ENCODE measurements at regions not wholly inside any gene's neighbourhood (a gene's known extent, or its start where the extent isn't known, plus 50 kb on each side); places are given as distances from the start of the nearest gene placed in this dataset.
"Not testable (repeated sequence)": the region's sequence is repeated elsewhere in the genome, so short reads cannot be mapped to it uniquely, and the experiment has no call there.

DNA sequence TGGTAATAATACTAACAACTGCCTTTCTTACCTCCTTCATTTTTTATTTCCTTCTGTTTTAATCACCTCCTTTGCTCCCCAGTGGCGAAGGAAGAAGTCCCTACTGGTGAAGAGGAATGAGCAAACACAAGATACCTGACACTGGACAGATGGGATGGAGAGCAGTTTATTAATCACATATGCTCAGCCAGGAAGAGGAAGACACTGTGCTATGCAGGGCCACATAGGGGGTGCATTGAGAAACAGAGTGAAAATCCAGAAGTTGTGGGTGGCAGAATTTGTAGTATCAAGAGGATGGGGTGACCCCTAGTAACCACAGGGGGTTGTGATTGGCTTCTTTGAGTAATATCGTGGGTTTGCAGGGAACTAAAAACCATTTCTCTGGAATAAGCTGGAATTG, 1041.9 kb downstream of the OTOL1 start:
- no peak for DNase-seq (ENCODE audit: low read depth)

DNA sequence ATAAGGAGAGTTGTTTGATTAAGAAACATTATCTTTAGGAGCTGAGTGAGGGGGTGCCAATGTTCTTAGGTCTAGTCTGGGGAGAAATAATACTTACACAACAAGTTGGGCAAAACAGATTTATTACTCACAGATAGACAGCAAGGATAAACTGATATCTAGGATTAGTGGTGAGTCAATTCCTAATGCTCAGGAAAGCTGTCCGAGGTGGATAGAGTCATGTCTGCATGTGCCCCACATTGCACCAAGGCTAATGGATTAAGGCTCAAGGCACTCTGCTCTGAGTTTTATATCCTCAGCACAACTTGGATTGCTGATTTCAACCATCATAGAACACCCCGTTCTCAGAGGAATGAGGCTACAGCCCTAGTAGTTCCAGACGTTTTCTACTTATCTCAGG, 1042.3 kb downstream of the OTOL1 start:
- DNase-seq (ENCODE audit: low read depth), result no peak

DNA sequence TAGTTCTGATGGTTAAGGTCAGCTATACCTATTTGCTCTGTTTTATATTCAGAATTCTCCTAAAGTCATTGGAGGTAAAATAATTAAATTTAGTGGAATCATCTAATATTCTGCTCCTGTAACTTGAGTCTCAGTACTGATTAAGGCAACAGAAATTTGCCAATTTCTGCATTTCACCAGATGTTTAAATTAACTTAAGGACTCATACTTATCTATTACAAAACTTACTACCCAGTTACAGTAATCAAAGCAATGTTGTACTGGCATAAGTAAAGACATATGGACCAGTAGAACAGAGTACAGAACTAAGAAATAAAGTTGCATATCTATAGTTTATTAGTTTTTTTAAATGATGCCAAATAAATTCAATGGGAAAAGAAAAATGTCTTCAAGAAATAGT, 1043.8 kb downstream of the OTOL1 start:
- DNase-seq (ENCODE audit: low read depth), result no peak

DNA sequence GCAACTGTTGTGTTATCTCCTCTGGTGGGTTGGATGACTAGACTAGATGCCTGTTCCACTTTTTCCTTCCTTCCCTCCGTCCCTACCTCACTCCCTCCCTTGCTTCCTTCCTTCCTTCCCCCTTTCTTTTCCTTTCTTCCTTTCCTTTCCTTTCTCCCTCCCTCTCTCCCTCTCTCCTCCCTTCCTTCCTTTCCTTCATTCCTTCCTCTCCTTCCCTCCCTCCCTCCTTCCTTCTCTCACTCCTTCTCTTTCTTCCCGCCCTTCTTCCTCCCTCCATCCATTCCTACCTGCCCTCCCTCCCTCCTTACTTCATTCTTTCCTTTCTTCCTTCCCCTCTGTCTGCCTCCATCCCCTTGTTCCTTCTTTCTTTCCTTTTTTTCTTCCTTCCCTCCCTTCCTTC, 1045.3 kb downstream of the OTOL1 start:
- no peak for DNase-seq (ENCODE audit: low read depth)

DNA sequence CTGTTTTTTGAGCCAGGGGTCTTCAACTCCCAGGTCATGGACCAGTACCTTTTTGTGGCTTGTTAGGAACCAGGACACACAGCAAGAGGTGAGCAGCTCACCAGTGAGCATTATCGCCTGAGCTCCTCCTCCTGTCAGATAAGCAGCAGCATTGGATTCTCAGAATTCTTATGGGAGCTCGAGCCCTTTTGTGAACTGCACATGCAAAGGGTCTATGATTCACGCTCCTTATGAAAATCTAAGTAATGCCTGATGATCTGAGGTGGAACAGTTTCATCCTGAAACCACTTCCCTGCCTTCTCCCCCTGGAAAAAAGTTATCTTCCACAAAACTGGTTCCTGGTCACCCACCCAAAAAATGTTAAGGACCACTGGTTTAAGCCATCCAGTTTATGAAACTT, 1047.6 kb downstream of the OTOL1 start:
- no peak for DNase-seq (ENCODE audit: low read depth)

DNA sequence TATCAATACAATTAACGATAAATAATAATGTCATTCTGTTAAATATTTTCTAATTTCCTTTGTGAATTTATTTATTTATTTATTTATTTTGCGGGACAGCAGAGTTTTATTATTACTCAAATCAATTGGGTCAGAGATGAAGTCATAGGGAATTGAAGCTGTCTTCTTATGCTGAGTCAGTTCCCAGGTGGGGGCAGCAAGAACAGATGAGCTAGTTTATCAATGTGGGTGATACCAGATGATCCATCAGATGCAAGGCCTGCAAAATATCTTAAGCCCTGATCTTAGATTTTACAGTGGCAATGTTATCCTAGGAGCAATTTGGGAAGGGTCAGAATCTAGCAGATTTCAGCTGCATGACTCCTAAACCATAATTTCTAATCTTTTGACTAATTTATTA, 1050.3 kb downstream of the OTOL1 start:
- DNase-seq (ENCODE audit: low read depth), result no peak

DNA sequence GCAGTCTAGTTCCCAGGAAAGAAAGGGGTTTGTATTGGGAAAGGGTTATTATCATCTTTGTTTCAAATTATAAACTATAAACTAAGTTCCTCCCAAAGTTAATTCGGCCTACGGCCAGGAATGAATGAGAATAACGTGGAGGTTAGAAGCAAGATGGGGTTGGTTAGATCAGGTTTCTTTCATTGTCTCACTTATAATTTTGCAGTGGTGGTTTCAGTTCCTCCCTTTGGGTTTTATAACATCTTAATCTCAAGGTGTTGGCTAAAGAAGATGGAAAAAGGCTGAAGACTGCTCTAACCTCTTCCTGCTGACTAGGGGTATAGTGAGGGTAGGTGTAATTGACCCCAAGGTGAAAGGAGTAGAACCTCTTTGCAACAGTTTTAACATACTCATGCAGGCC, 1050.7 kb downstream of the OTOL1 start:
- DNase-seq (ENCODE audit: low read depth), result no peak

DNA sequence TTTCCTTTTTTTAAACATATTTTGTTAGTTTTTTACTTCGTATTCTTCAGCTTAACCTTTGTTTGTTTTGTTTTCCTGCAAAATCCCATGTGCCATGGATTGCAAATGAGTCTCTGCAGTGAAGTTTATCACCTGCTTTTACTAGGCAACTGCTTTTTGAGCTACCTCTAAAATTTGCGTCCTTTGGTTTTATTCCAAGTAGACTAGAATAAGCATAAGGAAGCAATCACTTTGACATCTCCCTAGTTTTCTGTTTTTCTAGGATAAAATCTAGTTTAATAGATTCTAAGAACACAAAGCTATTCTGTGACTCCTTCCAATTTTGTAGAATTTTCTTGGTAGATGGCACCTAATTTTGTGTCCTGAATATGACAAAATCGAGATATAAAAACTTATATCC, 1059.2 kb downstream of the OTOL1 start:
- no peak for DNase-seq (ENCODE audit: low read depth)

DNA sequence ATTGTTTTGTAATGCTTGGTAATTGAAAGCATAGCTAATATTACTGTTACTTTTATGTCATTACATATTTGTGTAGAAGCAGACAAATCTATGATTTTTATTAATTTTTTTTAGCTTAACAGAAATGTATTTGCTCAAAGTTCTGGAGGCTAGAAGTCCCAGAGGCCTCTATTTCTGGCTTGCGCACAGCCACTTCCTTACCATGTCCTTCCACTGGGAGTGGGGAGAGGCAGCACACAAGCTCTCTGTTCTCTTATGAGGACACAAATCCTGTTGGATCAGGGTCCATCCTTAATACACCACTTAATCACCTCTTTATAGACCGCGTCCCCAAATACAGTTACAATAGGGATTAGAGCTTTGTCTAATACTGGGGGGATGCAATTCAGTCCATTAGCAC, 1061.4 kb downstream of the OTOL1 start:
- no peak for DNase-seq (ENCODE audit: low read depth)

DNA sequence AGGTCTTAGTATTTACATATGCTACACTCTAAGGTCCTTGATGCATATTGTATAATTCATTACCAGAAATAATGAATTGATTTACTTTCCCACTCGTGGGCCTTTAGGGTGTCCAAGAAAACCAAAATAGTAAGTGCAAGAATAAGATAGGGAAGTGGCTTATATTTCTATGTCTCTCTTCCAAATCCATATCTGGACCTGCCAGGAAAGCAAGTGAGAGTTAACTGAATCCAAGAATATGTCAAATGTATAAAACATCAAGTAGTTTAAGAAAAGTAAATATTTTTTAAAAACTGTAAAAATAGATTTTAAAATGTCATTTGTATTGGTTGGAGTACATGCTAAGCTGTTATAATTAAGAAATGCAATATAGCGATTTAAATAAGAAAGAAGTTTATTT, 1072.1 kb downstream of the OTOL1 start:
- no peak for DNase-seq (ENCODE audit: low read depth)

DNA sequence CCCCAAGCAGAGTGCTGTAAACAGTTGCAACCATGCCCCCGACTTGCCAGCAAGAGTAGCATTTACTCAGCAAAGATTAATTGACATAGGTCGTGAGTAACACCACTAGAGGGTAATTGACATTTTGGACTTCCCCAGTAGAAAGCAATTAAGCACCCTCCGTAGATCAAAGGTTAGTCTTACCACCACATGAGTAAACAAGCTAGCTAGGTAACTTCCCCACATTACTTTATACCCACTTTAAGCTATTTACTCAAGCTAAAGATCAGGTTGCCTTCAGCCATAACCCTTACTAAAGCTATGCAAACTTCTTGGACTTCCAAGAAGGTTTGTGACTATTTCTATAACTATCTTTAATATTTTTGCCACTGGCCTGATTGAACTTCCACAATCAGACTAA, 1072.7 kb downstream of the OTOL1 start:
- peak; percentile 76 for DNase-seq (ENCODE audit: low read depth)

DNA sequence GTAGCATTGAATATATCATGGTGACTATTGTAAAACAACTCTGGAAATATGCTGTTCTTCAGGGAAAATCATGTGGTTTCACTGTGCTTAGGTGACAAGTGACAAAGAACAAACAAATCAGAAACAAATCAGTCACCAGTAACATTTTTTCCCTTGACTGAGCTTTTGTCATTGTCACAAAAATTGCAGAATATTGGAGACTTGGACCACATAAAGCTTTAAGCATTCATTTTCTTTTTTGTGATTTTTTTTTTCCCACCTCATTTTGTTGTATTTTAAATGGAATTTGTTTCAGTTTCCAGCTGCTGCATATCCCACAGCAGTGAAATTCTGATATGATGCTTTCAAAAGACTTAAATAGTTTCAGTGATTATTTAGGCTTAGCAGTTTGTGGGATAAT, 1088.4 kb downstream of the OTOL1 start:
- DNase-seq (ENCODE audit: low read depth), result no peak

DNA sequence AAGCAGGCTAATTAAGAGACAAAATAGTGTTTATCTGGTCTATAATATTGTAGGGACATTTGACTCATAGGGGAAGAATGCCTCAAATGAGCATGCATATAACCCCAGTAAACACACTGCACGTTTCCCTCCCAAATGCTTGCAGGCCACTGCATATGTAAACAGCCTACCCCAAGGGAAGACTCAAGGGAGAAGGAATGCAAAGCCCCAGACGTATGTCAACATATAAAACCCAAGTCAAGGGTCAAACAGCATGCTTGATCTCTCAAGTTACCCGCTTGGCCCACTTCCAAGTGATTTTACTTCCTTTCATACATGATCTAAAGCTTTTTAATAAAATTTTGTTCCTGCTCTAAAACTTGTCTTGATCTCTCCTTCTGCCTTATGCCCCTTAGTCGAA, 1090.0 kb downstream of the OTOL1 start:
- DNase-seq (ENCODE audit: low read depth), result no peak

DNA sequence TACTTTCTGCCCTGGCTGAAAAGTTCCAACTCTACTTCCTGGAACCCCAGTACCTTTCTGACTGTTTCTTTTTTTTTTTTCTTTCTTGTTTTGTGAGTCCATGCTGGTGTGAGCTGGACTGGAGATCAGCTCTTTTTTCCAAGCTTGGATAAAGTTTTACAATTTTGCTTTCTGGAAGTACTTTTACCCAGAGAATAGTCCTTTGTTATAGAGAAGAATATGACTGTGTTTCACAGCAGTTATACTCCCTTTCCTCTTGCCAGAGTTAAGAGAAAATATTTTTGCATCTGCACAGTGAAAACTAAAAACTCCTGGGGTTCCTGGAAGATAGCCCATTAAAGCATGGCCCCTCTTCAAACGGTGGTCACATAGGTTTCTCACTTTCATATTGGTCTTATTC, 1100.6 kb downstream of the OTOL1 start:
- DNase-seq (ENCODE audit: low read depth), result no peak

DNA sequence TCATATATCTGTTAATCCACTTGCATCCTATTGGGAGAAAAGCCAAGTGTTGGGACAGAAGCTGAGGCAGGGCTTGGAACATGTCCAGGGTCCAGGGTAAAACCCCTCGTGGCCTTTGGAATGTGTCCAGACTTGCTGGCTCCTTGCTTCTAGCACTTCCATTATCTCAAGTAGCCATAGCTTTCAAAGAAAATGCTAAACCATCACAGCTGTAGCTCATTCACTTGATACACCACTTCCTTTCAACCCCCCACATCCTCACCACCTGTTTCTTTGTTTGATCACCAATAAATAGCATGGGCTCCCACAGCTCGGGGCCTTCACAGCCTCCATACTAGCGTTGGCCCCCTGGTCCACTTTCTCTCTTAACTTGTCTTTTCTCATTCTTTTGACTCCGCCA, 1101.9 kb downstream of the OTOL1 start:
- DNase-seq (ENCODE audit: low read depth), result peak; percentile 27

DNA sequence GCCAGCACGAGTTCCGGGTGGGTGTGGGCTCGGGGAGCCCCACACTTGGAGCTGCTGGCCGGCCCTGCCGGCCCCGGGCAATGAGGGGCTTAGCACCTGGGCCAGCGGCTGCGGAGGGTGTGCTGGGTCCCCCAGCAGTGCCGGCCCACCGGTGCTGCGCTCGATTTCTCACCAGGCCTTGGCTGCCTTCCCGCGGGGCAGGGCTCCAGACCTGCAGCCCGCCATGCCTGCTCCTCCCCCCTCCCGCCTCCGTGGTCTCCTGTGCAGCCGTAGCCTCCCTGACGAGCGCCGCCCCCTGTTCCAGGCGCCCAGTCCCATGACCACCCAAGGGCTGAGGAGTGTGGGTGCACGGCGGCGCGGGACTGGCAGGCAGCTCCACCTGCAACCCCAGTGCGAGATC, 1103.1 kb downstream of the OTOL1 start:
- DNase-seq (ENCODE audit: low read depth), result not testable (repeated sequence)

DNA sequence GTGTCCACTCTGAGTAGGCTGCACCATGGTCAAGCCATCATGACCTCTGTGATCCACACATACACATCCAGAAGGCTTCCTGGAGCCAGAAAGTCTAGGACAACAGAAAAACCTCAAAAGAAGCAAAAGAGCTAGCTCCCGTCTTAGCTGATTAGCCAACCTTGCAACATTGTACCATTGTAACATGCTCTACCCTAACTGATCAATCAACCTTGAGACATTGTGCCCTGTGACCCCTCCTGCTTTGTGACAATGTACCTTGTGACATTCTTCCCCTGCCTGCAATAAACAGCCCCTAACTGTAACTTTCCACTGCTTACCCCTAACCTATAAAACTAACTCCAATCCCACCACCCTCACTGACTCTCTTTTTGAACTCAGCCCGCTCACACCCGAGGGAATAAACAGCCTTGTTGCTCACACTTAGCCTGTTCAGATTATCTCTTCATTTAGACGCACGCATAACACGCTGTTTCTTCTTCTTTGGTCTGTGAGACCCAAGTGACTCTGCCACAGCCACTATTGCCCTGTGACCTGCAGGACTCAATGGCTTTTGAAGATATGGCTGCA, 1104.6 kb downstream of the OTOL1 start:
- DNase-seq (ENCODE audit: low read depth), result peak; percentile 39

DNA sequence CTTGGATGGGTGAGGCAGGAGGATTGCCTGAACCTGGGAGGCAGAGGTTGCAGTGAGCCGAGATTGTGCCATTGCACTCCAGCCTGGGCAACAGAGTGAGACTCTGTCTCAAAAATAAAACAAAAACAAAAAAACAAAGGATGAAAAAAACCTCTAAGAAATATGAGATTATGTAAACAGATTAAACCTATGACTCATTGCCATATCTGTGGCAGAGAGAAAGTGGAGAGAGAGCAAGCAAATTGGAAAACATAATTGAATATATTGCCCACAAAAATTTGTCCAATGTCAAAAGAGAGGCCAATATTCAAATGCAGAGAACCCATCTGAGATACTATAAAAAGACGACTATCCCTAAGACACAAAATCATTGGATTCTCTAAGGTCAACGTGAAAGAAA, 1106.0 kb downstream of the OTOL1 start:
- DNase-seq (ENCODE audit: low read depth), result no peak

DNA sequence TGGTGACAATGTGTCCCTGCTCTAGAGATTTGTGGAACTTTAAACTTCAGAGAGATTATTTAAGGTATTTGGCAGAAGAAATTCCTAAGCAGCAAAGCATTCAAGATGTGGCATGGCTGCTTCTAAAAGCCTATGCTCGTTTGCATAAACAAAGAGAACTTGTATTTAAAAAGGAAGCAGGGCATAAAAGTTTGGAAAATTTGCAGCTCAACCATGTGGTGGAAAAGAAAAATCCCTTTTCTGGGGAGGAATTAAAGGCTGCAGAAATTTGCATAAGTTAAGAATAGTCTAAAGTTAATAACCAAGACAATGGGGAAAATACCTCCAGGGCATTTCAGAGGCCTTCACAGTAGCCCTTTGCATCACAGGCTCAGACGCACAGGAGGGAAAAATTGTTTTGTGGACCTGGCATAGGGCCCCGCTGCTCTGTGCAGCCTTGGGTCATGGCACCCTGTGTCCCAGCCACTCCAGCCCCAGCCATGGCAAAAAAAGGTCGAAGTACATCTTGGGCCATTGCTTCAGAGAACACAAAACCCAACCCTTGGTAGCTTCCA, 1109.1 kb downstream of the OTOL1 start:
- DNase-seq (ENCODE audit: low read depth), result no peak

DNA sequence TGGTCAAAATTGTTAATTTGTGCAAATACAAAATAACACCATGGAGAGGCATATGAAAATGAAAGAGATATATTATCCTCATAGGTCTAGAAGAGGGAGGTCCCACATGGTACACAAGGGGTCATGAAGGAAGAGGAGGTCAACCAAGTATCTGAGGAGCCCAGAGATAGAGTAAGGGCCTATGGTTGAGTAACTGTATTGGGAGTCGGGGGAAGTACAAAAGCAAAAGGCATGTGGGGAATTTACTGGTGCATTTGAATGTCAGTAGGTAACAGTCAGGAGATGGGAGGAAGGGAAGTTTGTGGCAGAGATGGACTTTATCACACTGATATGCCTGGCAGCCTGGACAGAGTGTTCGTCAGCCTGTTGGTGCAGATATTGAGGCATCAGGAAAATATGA, 1113.7 kb downstream of the OTOL1 start:
- no peak for DNase-seq (ENCODE audit: low read depth)

DNA sequence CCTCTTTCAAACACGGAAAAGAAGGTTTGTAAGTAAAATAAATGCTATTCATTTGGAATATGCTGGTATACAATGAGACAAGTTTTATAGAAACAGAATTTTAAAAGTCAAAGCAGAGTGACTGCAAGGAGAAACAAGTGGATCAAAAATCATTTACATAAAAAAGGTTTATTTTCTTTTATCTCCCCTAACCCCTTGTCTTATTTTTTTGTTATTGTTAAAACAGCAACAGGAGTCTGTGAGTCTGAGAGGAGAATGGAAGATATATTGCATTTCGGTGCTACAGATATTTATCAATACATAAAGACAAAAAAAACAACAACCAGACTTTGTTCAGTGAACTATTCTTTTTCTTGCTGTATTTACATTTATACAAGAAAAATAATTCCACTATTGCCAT, 1116.4 kb downstream of the OTOL1 start:
- no peak for DNase-seq (ENCODE audit: low read depth)

DNA sequence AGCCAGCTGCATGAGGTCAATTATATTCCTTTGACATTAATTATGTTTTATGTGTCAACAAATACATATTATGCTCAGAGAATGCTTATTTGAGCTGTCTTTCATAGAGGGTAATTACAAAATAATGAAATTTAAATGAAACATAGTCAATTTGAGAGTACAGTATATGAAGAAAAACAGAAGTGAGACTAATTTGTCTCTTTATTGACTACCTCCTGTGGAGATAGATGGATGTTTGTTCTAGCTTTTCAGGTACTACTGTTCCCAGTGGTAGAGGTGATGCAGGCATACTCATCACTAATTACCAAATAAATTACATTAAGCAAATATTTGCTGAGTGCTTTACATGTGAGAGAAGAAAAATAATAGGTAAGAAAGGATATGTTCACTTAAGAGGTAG, 1129.6 kb downstream of the OTOL1 start:
- DNase-seq (ENCODE audit: low read depth), result no peak

DNA sequence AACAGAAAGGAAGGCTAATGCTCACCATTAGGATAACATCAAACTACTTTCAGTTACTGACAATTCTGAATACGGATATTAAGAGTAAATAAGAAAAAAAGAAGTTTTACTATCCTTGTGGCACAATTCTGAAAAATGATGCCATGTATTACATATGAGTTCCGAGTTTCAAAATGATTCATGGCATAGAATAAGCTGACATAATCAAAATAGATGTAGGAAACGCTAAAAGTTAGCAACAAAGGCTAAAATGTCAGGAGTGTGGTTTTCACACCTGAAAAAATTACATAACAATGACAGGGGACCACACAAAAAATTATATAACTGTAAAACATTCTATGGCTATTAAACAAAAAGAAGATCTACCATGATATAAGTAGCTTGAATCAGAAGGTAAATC, 1131.9 kb downstream of the OTOL1 start:
- no peak for DNase-seq (ENCODE audit: low read depth)

DNA sequence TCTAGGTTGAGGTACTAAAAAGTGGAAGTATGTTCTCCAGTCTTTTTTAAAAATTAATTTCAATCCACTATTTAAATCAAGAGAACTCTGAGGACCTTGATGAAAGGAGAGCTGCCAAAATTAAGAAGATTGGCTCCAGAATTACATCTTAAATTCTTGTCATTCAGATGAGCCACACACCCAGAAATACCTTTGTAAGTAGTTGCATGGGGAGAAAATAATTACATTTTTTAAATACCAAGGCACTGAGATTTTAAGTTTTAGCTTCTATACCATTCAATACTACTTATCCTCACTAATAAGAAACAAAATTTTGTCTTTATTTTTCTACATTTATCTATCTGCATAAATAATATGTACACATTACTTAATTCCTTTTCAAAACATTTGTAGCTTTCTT, 1132.8 kb downstream of the OTOL1 start:
- DNase-seq (ENCODE audit: low read depth), result no peak

DNA sequence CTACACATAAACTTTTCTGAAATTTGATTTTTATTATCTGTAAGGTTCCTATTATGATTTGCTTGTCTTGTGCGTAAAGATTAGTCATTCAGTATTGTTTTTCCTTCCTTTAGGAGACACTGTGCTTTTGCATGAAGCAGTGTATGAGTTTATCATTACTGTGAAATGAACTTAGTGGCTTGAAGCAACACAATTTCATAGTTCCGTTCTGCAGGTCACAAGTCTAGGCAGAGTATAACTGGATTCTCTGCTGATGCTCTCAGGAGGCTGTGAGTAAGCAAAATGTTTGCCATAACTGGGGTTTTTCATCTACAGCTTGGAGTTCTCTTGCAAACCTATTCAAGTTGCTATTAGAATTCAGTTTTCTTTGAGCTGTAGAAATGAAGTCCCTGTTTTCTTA, 1136.1 kb downstream of the OTOL1 start:
- DNase-seq (ENCODE audit: low read depth), result no peak

Measured in renal cortical epithelial cell (primary cell).